Activated naive CD4-positive, alpha-beta T cell treated with Interleukin-2 at 50 U/mL for 16 hours (primary cell): ENCODE measurements at regions not wholly inside any gene's neighbourhood (a gene's known extent, or its start where the extent isn't known, plus 50 kb on each side); places are given as distances from the start of the nearest gene placed in this dataset.
A peak's percentile ranks its signal among the peaks of the same experiment; 100 is the strongest.
"Not testable (repeated sequence)": the region's sequence is repeated elsewhere in the genome, so short reads cannot be mapped to it uniquely, and the experiment has no call there.

Experiments used
- DNase-seq: peaks from one replicate; pipeline ENCODE4 v3.0.0-alpha.2; 2020

GRCh38 chr4:17436047-17436749 is 75.7 kb downstream of the QDPR start:
- not testable (repeated sequence) for DNase-seq

GRCh38 chr4:17433827-17434226 is 78.1 kb downstream of the QDPR start:
- DNase-seq, result no peak

GRCh38 chr4:17427991-17428390 is 83.9 kb downstream of the QDPR start:
- DNase-seq, result no peak

- DNase-seq, result no peak
These were observed 85.7 kb downstream of the QDPR start for GRCh38 chr4:17426222-17426621.

- DNase-seq, result no peak
These were observed 93.9 kb downstream of the QDPR start for GRCh38 chr4:17418010-17418409.

GRCh38 chr4:17414392-17414791 is 97.5 kb downstream of the QDPR start:
- no peak for DNase-seq

- DNase-seq, result no peak
These were observed 111.2 kb downstream of the QDPR start for GRCh38 chr4:17400686-17401085.

- no peak for DNase-seq
These were observed 113.1 kb downstream of the QDPR start for GRCh38 chr4:17398805-17399204.

GRCh38 chr4:17398035-17398434 is 113.9 kb downstream of the QDPR start:
- no peak for DNase-seq

GRCh38 chr4:17397611-17398010 is 114.3 kb downstream of the QDPR start:
- DNase-seq, result no peak

GRCh38 chr4:17385403-17385802 is 126.5 kb downstream of the QDPR start:
- DNase-seq, result no peak

GRCh38 chr4:17380347-17380746 is 131.5 kb downstream of the QDPR start:
- no peak for DNase-seq

GRCh38 chr4:17376205-17376604 is 135.7 kb downstream of the QDPR start:
- DNase-seq, result no peak

- DNase-seq, result no peak
These were observed 138.2 kb downstream of the QDPR start for GRCh38 chr4:17373666-17374065.

GRCh38 chr4:17370818-17371217 is 141.1 kb downstream of the QDPR start:
- DNase-seq, result no peak

GRCh38 chr4:17368408-17368807 is 143.5 kb downstream of the QDPR start:
- no peak for DNase-seq

GRCh38 chr4:17367201-17367600 is 144.7 kb downstream of the QDPR start:
- DNase-seq, result no peak

- no peak for DNase-seq
These were observed 145.4 kb downstream of the QDPR start for GRCh38 chr4:17366496-17366895.

GRCh38 chr4:17362430-17362829 is 149.5 kb downstream of the QDPR start:
- DNase-seq, result no peak

- no peak for DNase-seq
These were observed 153.6 kb downstream of the QDPR start for GRCh38 chr4:17358241-17358640.

- DNase-seq, result no peak
These were observed 155.0 kb downstream of the QDPR start for GRCh38 chr4:17356926-17357325.

GRCh38 chr4:17352357-17352756 is 159.5 kb downstream of the QDPR start:
- no peak for DNase-seq

GRCh38 chr4:17347445-17347844 is 164.4 kb downstream of the QDPR start:
- peak; percentile 16 for DNase-seq

- no peak for DNase-seq
These were observed 172.5 kb downstream of the QDPR start for GRCh38 chr4:17339376-17339775.

GRCh38 chr4:17336986-17337385 is 174.9 kb downstream of the QDPR start:
- DNase-seq, result no peak
